T-helper 2 cell treated with Interferon-gamma antibody and Interleukin-4, amounts not matched to agents 100 ng/mL and 5 ng/mL, for 36 hours (primary cell): ENCODE measurements at regions not wholly inside any gene's neighbourhood (a gene's known extent, or its start where the extent isn't known, plus 50 kb on each side); places are given as distances from the start of the nearest gene placed in this dataset.

ENCODE experiments used
- intact Hi-C: fragments of 100-400 bp; cut with micrococcal nuclease; formaldehyde crosslinking; loops from one replicate; pipeline ENCODE4 v1.15.1; 2023

GRCh38 chr22:26891429-26891828, 234.0 kb downstream of the MIAT start:
- intact Hi-C loops, result no loop called here

GRCh38 chr22:26892166-26893041, 235.0 kb downstream of the MIAT start:
- intact Hi-C loops, result no loop called here

GRCh38 chr22:26893173-26894110, 236.1 kb downstream of the MIAT start:
- intact Hi-C loops, result no loop called here

- intact Hi-C loops, result no loop called here
These were observed 237.0 kb downstream of the MIAT start for GRCh38 chr22:26894362-26894761.

- intact Hi-C loops, result no loop called here
These were observed 237.5 kb downstream of the MIAT start for GRCh38 chr22:26894766-26895485.

GRCh38 chr22:26897384-26897783, 240.0 kb downstream of the MIAT start:
- intact Hi-C loops, result no loop called here

GRCh38 chr22:26898946-26899605, 241.7 kb downstream of the MIAT start:
- intact Hi-C loops, result no loop called here

GRCh38 chr22:26900787-26901186, 243.4 kb downstream of the MIAT start:
- intact Hi-C loops, result no loop called here

GRCh38 chr22:26901198-26901816, 243.9 kb downstream of the MIAT start:
- intact Hi-C loops, result no loop called here

- intact Hi-C loops, result no loop called here
These were observed 245.1 kb downstream of the MIAT start for GRCh38 chr22:26902401-26903029.

- intact Hi-C loops, result no loop called here
These were observed 245.9 kb downstream of the MIAT start for GRCh38 chr22:26903030-26903856.

GRCh38 chr22:26904483-26904882, 247.1 kb downstream of the MIAT start:
- intact Hi-C loops, result no loop called here

- intact Hi-C loops, result no loop called here
These were observed 247.7 kb downstream of the MIAT start for GRCh38 chr22:26905076-26905475.

GRCh38 chr22:26905640-26906039, 248.3 kb downstream of the MIAT start:
- intact Hi-C loops, result no loop called here

GRCh38 chr22:26906464-26906863, 249.1 kb downstream of the MIAT start:
- intact Hi-C loops, result no loop called here

GRCh38 chr22:26907366-26907765, 250.0 kb downstream of the MIAT start:
- intact Hi-C loops, result no loop called here

- intact Hi-C loops, result no loop called here
These were observed 253.5 kb downstream of the MIAT start for GRCh38 chr22:26910845-26911244.

GRCh38 chr22:26912655-26913345, 255.4 kb downstream of the MIAT start:
- intact Hi-C loops, result no loop called here
